ENCODE measurements at regions not wholly inside any gene's neighbourhood (a gene's known extent, or its start where the extent isn't known, plus 50 kb on each side); places are given as distances from the start of the nearest gene placed in this dataset.
A peak's percentile ranks its signal among the peaks of the same experiment; 100 is the strongest.
"Not testable (repeated sequence)": the region's sequence is repeated elsewhere in the genome, so short reads cannot be mapped to it uniquely, and the experiment has no call there.

DNA sequence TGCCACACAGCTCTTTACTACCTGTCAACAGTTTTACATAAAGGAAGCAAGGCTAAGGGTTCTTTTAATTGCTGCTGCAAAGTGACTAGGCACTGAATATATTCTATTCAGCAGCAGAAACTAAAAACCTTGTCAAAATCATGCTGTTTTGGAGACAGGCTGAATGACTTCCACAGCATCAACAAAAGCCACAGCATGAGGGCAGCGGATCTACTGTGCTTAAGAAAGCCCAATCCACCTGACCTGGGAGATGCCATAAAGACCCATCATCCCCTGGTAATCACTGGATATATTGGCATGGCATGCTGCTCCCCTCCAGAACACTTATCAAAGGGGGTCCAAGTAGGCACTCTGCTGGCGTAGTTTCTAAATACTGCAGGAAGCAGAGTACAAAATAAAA lies 715.1 kb upstream of the SLC8A1 start:
- DNase-seq (ENCODE audit: low spot score): peak; percentile 17

DNA sequence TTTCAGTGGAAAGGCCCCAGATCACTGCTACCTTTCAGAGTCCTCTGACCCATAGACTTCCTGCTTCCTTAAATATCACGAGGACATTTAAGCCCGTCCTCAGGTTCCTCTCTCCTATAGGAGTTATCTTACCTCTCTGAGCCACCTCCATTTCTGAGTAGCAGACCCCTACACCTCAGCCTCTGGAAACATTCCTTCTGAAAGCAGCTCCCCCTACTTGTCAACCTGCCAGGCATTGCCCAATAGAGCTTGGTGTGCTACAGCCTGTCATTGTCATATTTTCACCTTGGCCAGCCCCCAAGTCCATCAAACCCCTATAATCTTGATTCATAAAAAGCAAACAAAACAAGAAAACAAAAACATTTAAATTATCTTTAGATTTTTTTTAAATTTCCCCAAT lies 717.9 kb upstream of the SLC8A1 start:
- DNase-seq (ENCODE audit: low spot score): peak; percentile 23

- DNase-seq (ENCODE audit: low spot score): no peak
These were observed 718.7 kb upstream of the SLC8A1 start for GRCh38 chr2:41170589-41170988.

DNA sequence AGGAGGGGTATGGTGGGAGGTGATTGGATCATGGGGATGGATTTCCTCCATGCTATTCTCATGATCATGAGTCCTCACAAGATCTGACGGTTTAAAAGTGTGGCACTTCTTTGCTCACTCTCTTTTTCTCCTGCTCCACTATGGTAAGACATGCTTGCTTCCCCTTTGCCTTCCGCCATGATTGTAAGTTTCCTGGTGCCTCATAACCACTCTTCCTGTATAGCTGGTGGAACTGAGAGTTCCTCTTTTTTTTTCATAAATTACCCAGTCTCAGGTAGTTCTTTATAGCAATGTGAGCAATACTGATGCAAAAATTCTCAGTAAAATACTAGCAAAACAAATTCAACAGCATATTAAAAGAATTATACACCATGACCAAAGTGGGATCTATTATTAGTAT lies 728.5 kb upstream of the SLC8A1 start:
- no peak for DNase-seq (ENCODE audit: low spot score)

- DNase-seq (ENCODE audit: low spot score): no peak
These were observed 731.1 kb upstream of the SLC8A1 start for GRCh38 chr2:41182961-41183360.

DNA sequence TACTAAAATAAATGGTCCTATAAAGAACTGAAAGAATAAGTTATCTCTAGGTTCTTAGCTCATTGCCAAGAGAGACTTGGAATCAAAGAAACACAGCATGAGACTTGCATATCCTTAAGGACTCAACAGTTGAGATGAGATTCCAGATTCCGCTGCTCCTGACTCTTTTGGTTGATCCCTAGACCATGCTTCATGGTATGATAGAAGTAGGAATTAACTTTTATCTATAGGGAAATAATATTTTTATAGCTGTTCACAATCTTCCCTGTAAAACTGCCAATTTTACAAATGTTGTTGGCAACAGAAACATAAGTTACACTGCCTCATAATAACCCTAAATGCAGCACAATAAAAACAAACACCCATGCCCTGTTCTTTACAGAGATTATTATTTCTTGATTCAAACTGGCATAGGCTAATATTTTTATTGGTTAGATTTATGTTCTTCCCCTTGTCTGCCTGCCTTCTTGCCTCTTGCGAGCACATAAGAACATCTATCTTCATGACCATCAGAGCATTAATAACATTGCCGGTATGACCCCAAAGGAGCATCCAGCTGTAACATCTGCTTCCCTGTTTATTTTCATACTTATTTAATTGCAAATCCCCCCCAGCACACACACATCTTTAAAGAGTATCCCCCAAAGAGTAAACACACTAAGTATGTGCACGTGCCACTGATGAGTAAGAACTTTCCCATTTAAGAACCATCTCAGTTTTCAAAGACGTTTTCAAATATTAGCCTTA lies 735.7 kb upstream of the SLC8A1 start:
- DNase-seq (ENCODE audit: low spot score): no peak

DNA sequence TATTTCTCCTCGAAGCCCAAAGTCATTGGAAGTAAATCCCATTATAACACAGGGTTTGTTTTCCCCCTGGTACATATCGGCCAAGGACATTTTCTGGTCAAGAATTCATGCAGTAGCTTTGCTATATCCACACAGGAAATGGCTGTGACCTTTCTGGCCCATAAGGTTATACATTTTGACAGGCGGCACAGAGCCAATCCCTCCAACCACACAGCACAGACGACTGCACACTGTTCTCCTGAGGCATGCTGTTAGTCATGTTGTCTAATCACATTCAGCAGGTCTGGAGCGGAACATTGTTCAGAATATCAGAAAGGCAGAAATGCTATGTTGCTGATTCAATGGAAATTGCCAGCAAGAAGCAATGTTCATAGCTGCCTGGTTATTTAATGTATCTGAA lies 742.3 kb upstream of the SLC8A1 start:
- DNase-seq (ENCODE audit: low spot score): no peak

GRCh38 chr2:41197781-41198180 lies 745.9 kb upstream of the SLC8A1 start:
- DNase-seq (ENCODE audit: low spot score): peak; percentile 7

DNA sequence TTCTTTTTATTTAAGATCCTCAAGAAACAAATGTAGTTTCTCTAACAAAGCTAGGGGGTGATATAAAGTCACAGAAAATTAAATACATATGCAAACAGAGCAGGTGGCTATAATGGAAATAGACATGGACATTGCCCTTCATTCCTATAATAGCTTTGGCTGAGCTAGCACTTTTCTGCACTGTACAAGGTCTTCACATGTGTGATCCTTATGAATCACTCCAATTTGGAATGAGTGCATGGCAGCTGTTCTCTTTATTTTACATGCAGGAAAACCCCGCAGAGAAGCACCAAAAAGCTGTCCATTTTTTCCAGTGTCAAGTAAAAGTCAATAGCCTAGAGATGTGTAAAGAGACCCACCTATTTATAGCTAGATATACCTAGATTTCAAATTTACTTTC lies 747.4 kb upstream of the SLC8A1 start:
- DNase-seq (ENCODE audit: low spot score): no peak

DNA sequence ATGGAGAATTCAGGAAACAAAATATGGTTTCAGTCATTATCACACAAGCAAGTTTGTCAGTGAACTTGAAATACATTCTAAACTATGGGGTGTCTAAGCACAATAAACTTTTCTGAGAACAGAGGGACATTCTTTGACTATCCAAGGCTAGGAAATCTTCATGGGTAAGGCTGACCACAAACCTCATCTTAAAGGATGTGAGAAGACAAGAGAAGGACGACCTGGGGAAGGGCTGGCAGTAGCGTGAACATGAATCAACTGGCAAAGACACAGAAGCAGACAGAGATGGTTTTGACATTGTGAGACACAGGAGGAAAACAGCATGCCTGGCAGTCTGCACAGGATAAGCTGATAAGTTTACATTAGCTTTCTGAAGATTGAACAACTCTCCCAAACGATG lies 752.4 kb upstream of the SLC8A1 start:
- DNase-seq (ENCODE audit: low spot score): no peak

DNA sequence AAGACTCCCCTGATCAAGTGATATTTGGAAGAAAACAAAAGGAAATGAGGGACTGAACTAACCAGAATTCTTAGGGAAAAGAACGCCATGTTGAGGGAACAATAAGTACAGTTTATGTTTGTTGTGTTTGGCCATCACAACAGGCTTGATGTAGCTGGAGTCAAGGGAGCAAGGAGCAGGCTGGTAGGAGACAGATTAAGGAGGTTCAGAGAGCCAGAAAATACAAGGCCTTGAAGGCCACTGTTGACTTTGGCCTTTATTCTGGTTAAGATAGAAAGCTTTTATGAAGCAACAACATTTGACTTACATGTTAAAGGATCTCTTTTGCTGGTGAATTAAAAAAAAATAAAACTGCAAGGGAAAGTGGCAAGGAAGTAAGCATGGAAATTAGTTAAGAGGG lies 754.1 kb upstream of the SLC8A1 start:
- no peak for DNase-seq (ENCODE audit: low spot score)

- DNase-seq (ENCODE audit: low spot score): no peak
These were observed 755.7 kb upstream of the SLC8A1 start for GRCh38 chr2:41207578-41207977.

- DNase-seq (ENCODE audit: low spot score): not testable (repeated sequence)
These were observed 758.1 kb upstream of the SLC8A1 start for GRCh38 chr2:41210030-41210429.

DNA sequence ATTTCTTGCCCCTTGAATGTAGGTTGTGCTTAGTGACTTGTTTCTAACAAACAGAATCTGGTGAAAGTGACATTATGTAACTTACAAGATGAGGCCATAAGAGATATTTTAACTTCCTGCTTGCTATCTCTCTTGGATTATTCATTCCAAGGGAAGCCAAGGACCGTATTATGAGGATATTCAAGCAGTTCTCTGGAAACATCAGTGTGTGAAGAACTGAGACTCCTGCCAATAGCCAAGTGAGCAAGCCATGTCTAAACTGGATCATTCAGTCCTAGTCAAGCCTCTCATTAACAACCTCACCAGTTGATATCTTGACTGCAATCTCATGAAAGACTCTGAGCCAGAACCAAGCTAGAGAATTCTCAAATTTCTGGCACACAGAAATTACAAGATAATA lies 765.1 kb upstream of the SLC8A1 start:
- no peak for DNase-seq (ENCODE audit: low spot score)

DNA sequence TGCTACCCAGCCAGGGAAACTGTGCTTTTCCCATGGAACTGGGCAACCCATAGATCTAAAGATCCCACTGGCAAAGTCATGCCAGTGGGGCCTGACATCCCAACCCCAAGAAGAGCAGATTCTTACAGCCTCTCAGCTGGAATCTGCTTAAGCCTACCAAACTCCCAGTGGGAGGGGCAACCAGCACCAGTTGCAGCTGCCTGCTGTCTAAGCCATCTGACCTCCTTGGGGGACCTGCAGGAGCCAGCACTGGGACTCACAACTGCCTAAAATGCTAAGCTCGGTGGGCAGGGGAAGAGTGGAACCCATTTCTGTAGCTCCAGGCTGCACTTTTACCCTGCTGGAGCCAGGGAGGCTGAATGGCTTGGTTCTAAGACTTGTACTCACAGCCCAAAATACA lies 770.7 kb upstream of the SLC8A1 start:
- peak; percentile 9 for DNase-seq (ENCODE audit: low spot score)

GRCh38 chr2:41234093-41234492 lies 782.2 kb upstream of the SLC8A1 start:
- DNase-seq (ENCODE audit: low spot score): peak; percentile 5

DNA sequence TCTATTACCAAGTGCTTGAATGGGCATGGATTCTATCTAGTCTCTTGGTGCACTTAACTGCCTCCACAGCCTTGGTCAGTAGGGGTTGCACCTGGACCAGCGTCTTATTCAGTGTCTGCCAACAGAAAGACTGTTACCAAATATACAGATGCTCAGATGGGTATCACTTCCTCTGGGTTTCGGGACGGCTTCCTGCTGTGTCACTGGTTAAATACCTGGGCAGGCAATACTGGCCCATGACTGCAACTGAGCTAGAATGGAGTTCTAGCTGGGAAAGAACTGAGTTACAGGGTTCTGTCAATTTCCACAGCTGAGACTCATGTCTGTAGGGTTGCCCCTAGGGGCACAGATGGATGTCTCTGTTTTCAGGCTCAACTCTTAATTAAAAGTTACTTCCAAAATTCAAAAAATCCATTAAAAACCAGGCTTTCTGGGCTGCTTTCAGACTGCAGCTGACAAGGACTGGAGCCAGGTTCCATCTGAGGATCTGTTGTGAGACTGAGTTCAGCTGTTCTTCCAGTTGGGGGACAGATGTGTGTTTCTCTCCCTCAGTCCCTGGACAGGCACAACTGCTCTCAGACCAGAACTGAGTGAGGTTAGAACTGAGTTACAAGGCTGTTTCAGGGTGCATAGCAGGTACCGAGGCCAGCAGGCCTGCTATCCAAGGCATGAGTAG lies 789.6 kb upstream of the SLC8A1 start:
- DNase-seq (ENCODE audit: low spot score): no peak

- DNase-seq (ENCODE audit: low spot score): no peak
These were observed 790.1 kb upstream of the SLC8A1 start for GRCh38 chr2:41242001-41242331.

DNA sequence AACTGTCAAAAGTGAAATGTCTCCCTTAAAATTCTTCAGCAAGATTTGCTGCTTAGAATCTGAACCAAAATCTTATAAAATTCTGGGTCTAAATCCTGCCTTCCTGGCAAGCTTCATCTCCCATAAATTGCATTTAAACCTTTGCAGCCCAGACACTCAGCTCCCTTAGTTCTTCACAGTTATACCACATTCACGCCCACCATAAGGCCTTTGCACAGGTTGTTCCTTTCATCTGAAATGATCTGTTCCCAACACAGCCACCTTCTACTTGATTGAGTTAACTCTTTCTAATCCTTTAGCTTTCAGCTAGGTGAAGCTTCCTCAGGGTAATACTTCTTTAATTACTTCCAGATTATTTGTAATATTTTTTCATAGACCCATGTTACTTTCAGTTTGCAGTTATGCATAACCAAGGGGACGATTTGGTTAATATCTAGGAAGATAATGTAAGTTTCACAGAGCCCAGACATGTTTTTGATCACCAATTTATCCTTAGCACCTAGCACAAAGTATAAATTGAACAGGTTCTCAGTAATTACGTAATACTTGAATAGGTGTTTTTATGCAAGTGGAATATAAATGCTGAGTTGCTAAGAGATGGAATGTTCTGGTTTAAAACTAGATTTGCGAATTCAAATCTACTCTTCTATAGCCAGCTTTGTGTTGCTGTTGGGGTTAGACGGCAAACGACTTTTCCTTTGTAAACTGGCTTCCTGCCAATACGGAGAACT lies 779.7 kb upstream of the PKDCC start:
- no peak for DNase-seq (ENCODE audit: low spot score)

DNA sequence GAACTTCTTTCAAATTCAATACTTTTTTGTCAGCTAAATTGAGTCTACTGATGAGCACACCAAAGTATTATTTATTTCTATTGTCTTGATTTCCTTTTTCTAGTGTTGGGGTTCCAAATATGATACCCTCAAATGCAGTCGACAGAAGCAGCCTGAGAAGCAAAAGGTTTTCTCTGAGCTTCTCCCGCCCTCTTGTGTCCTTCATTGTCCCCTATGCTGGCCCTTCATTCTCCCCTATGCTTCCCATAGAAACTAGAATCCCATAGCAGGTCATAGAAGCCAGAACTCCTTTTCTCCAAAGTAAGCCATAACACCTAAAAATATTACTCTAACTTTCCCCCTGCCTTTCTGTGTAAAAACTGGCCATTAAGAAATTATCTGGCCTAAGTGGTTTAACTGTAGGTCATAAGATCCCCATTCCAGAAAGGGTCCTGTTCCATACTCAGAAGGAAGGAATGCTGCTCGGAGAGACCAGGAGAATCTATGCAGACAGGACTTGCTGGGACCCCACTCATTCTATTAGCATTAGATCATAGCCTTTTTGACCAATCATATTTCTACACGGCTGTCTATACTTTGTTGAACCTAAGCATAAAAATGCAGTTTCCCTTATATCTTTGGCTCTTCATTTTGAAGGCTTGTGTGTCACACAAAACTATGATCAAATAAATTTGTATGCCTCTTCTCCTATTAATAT lies 764.6 kb upstream of the PKDCC start:
- no peak for DNase-seq (ENCODE audit: low spot score)

- no peak for DNase-seq (ENCODE audit: low spot score)
These were observed 754.3 kb upstream of the PKDCC start for GRCh38 chr2:41293491-41293890.

DNA sequence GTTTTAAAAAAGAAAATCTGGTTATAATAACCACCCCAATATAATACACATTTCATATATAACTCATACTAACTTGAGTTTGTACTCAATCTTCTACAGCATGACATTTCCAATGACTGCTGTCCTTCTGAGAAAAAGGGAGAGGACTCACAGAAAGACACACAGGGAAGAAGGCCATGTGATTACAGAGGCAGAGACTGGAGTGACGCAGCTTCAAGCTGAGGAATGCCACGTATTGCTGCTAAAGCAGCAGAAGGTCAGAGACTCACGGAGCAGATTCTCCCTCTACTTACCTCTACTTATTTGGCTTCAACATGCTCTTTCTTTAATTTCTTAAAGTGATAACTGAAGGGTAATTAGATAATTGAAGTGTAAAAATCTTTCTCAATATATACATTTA lies 753.5 kb upstream of the PKDCC start:
- no peak for DNase-seq (ENCODE audit: low spot score)

DNA sequence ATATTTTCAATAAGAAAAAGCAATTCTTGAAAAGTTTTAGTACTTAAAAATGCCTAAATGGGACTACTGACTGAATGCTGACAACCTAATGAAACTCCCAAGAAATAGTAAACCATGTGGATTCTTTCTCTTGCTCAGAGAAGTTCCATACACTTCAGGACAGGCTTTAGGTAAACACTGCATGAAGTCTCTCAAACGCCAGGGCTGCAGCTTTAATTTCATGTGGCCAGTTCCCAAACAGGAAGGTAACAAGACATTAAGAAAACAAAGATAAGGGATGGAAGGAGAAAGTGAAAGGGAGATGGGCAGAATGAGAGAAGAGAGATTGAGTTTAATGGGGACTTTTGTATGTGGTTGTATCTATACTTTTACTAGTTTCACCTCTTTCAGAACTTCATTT lies 734.7 kb upstream of the PKDCC start:
- no peak for DNase-seq (ENCODE audit: low spot score)
